ENCODE measurements at regions not wholly inside any gene's neighbourhood (a gene's known extent, or its start where the extent isn't known, plus 50 kb on each side); places are given as distances from the start of the nearest gene placed in this dataset.
A peak's percentile ranks its signal among the peaks of the same experiment; 100 is the strongest.

- 0 out of 2 replicates have a peak, but pooled peaks have one; percentile 10 for TF ChIP-seq CTCF (IDR thresholded peaks at IDR 0.05; ENCODE audit: control insufficient read depth, extremely low read depth, insufficient read depth)
- peak overlapping the region; percentile 90 for H3K4me3 ChIP-seq (ENCODE audit: low read depth, low read length)
- peak; percentile 82 for DNase-seq (ENCODE audit: low read depth)
These were observed 162.9 kb downstream of the ZNF33B start for GRCh38 chr10:42475168-42476098.

- H3K4me3 ChIP-seq (ENCODE audit: low read depth, low read length) = no peak overlapping the region
- TF ChIP-seq CTCF (IDR thresholded peaks at IDR 0.05; ENCODE audit: control insufficient read depth, extremely low read depth, insufficient read depth) = no peak
- DNase-seq (ENCODE audit: low read depth) = no peak
These were observed 184.1 kb downstream of the ZNF33B start for GRCh38 chr10:42454313-42454712.

- DNase-seq (ENCODE audit: low read depth) = no peak
- no peak for TF ChIP-seq CTCF (IDR thresholded peaks at IDR 0.05; ENCODE audit: control insufficient read depth, extremely low read depth, insufficient read depth)
These were observed 207.3 kb downstream of the ZNF33B start for GRCh38 chr10:42431095-42431494.

GRCh38 chr10:42428534-42428933 lies 209.8 kb downstream of the ZNF33B start:
- DNase-seq (ENCODE audit: low read depth) = peak; percentile 1
- peak; percentile 69 for TF ChIP-seq CTCF (IDR thresholded peaks at IDR 0.05; ENCODE audit: control insufficient read depth, extremely low read depth, insufficient read depth)

More at GRCh38 chr10:42431095-42431494, 207.3 kb downstream of the ZNF33B start:
- H3K4me3 ChIP-seq (ENCODE audit: low read depth, low read length) = no peak overlapping the region

GRCh38 chr10:42422911-42423310 lies 215.5 kb downstream of the ZNF33B start:
- peak; percentile 6 for DNase-seq (ENCODE audit: low read depth)
- H3K4me3 ChIP-seq (ENCODE audit: low read depth, low read length) = no peak overlapping the region
- no peak for TF ChIP-seq CTCF (IDR thresholded peaks at IDR 0.05; ENCODE audit: control insufficient read depth, extremely low read depth, insufficient read depth)

More at GRCh38 chr10:42428534-42428933, 209.8 kb downstream of the ZNF33B start:
- H3K4me3 ChIP-seq (ENCODE audit: low read depth, low read length) = no peak overlapping the region

GRCh38 chr10:42421812-42422211 lies 216.6 kb downstream of the ZNF33B start:
- TF ChIP-seq CTCF (IDR thresholded peaks at IDR 0.05; ENCODE audit: control insufficient read depth, extremely low read depth, insufficient read depth) = no peak
- no peak overlapping the region for H3K4me3 ChIP-seq (ENCODE audit: low read depth, low read length)
- DNase-seq (ENCODE audit: low read depth) = no peak
